Ramos (cell line): ENCODE measurements at regions not wholly inside any gene's neighbourhood (a gene's known extent, or its start where the extent isn't known, plus 50 kb on each side); places are given as distances from the start of the nearest gene placed in this dataset.
"Not testable (repeated sequence)": the region's sequence is repeated elsewhere in the genome, so short reads cannot be mapped to it uniquely, and the experiment has no call there.

ENCODE experiments used
- in situ Hi-C: fragments of 300-500 bp; cut with MboI; formaldehyde crosslinking; loops from one replicate; pipeline ENCODE4 v1.14.3; 2022; ENCODE audit warnings: low sequenced_read_pairs; ENCODE audit not compliant: unreplicated experiment

- in situ Hi-C loops = loop anchor here (5.0 kb wide), 1 partner anchor 317 kb away; no protein-coding TSS in a partner anchor
These were observed 248.3 kb downstream of the DLEU7 start for GRCh38 chr13:50595196-50595595.

- in situ Hi-C loops = loop anchor here (5.0 kb wide), 1 partner anchor 316 kb away; no protein-coding TSS in a partner anchor
These were observed 247.3 kb downstream of the DLEU7 start for GRCh38 chr13:50596156-50596555.

- in situ Hi-C loops = loop anchor here (5.0 kb wide), 1 partner anchor 316 kb away; no protein-coding TSS in a partner anchor
These were observed 246.7 kb downstream of the DLEU7 start for GRCh38 chr13:50596776-50597203.

- in situ Hi-C loops = loop anchor here (5.0 kb wide), 1 partner anchor 314 kb away; no protein-coding TSS in a partner anchor
These were observed 245.2 kb downstream of the DLEU7 start for GRCh38 chr13:50598338-50598737.

- in situ Hi-C loops = loop anchor here (5.0 kb wide), 1 partner anchor 313 kb away; no protein-coding TSS in a partner anchor
These were observed 244.4 kb downstream of the DLEU7 start for GRCh38 chr13:50599046-50599445.

GRCh38 chr13:50599927-50600326 lies 243.6 kb downstream of the DLEU7 start:
- in situ Hi-C loops = loop anchor here (5.0 kb wide), 1 partner anchor 312 kb away; no protein-coding TSS in a partner anchor

- in situ Hi-C loops = no loop called here
These were observed 235.1 kb downstream of the DLEU7 start for GRCh38 chr13:50608370-50608769.

GRCh38 chr13:50609011-50609410 lies 234.5 kb downstream of the DLEU7 start:
- in situ Hi-C loops = no loop called here

GRCh38 chr13:50610238-50610637 lies 233.3 kb downstream of the DLEU7 start:
- in situ Hi-C loops = no loop called here

- in situ Hi-C loops = no loop called here
These were observed 232.2 kb downstream of the DLEU7 start for GRCh38 chr13:50611117-50611781.

GRCh38 chr13:50612717-50613116 lies 230.8 kb downstream of the DLEU7 start:
- in situ Hi-C loops = no loop called here

GRCh38 chr13:50613356-50613831 lies 230.1 kb downstream of the DLEU7 start:
- in situ Hi-C loops = no loop called here

GRCh38 chr13:50615234-50615633 lies 228.3 kb downstream of the DLEU7 start:
- in situ Hi-C loops = no loop called here

GRCh38 chr13:50616101-50616500 lies 227.4 kb downstream of the DLEU7 start:
- in situ Hi-C loops = no loop called here

- in situ Hi-C loops = no loop called here
These were observed 226.3 kb downstream of the DLEU7 start for GRCh38 chr13:50617134-50617721.

GRCh38 chr13:50618206-50618605 lies 225.3 kb downstream of the DLEU7 start:
- in situ Hi-C loops = no loop called here

- in situ Hi-C loops = no loop called here
These were observed 217.4 kb downstream of the DLEU7 start for GRCh38 chr13:50626101-50626547.

GRCh38 chr13:50627111-50627510 lies 216.4 kb downstream of the DLEU7 start:
- in situ Hi-C loops = no loop called here

GRCh38 chr13:50628512-50628911 lies 215.0 kb downstream of the DLEU7 start:
- in situ Hi-C loops = not testable (repeated sequence)

- in situ Hi-C loops = no loop called here
These were observed 214.0 kb downstream of the DLEU7 start for GRCh38 chr13:50629497-50629896.

- in situ Hi-C loops = no loop called here
These were observed 213.5 kb downstream of the DLEU7 start for GRCh38 chr13:50629966-50630365.
